ENCODE measurements at regions not wholly inside any gene's neighbourhood (a gene's known extent, or its start where the extent isn't known, plus 50 kb on each side); places are given as distances from the start of the nearest gene placed in this dataset.
A peak's percentile ranks its signal among the peaks of the same experiment; 100 is the strongest.
"Not testable (repeated sequence)": the region's sequence is repeated elsewhere in the genome, so short reads cannot be mapped to it uniquely, and the experiment has no call there.

GRCh38 chr13:84590663-84591062, 708.4 kb upstream of the SLITRK1 start:
- H3K4me3 ChIP-seq (ENCODE audit: low read depth, low read length) = no peak overlapping the region
- no peak for TF ChIP-seq CTCF (IDR thresholded peaks at IDR 0.05; ENCODE audit: insufficient read depth, low read length)
- DNase-seq (ENCODE audit: low read depth) = no peak

DNA sequence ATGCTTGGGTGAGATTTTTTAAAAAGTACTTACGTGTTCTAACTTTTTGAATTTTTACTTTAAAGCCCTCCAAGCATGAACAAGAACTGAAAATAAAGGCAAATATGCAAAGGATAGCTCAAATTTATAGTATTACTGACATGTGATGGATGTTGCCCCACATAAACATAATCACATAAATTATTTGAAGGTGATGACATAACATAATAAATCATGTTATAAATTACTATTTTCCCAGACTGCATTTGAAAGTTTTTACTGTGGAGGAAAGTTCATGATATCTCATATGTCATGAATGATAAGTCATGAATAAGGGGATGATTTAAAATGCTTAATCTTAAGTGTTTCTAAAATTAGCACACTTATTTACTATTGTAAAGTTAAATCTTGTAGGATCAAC, 705.7 kb upstream of the SLITRK1 start:
- no peak for TF ChIP-seq CTCF (IDR thresholded peaks at IDR 0.05; ENCODE audit: insufficient read depth, low read length)
- DNase-seq (ENCODE audit: low read depth) = no peak
- H3K4me3 ChIP-seq (ENCODE audit: low read depth, low read length) = no peak overlapping the region

DNA sequence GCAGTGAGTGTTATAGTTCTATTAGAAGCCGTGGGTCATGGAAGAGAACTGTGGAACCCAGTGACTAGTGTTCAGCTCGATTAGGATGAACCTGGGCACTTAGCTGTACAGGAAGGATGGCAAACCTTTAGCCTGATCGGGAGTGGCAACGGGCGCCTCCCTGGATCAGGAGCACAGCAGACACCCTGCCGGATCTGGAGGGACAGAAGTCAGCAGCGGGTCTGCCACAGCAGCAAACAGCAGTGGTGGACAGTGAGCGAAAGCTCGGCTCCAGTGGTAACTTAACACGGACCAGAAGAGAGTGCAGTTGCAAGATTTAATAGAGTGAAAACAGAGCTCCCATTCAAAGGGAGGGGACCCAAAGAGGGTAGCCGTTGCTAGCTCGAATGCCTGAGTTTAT, 697.6 kb upstream of the SLITRK1 start:
- not testable (repeated sequence) for H3K4me3 ChIP-seq (ENCODE audit: low read depth, low read length); DNase-seq (ENCODE audit: low read depth)

GRCh38 chr13:84574851-84575250, 692.6 kb upstream of the SLITRK1 start:
- peak; percentile 62 for DNase-seq (ENCODE audit: low read depth)
- peak; percentile 64 for TF ChIP-seq CTCF (IDR thresholded peaks at IDR 0.05; ENCODE audit: insufficient read depth, low read length)
- H3K4me3 ChIP-seq (ENCODE audit: low read depth, low read length) = no peak overlapping the region

GRCh38 chr13:84571264-84571663, 689.0 kb upstream of the SLITRK1 start:
- TF ChIP-seq CTCF (IDR thresholded peaks at IDR 0.05; ENCODE audit: insufficient read depth, low read length) = no peak
- DNase-seq (ENCODE audit: low read depth) = no peak
- H3K4me3 ChIP-seq (ENCODE audit: low read depth, low read length) = no peak overlapping the region

GRCh38 chr13:84570831-84571230, 688.6 kb upstream of the SLITRK1 start:
- peak; percentile 35 for DNase-seq (ENCODE audit: low read depth)
- no peak for TF ChIP-seq CTCF (IDR thresholded peaks at IDR 0.05; ENCODE audit: insufficient read depth, low read length)
- H3K4me3 ChIP-seq (ENCODE audit: low read depth, low read length) = no peak overlapping the region

DNA sequence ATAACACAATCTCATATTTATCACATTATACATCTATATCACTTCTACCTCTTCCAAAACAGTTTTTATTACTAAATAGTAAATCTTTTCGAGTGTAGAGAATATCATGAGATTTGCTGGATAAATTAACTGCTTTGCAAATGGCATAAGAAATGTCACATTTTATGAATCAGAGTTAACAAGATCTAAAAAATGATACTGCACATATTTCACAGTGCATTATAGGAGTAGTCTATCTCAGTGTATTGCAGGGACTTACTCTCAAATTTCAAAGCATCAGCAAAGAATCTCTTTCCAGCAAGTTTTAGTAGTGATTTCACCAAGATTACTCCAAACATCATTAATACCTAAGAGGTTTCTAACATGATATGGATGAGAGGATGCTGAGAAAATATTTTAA, 687.1 kb upstream of the SLITRK1 start:
- DNase-seq (ENCODE audit: low read depth) = peak; percentile 4
- no peak for TF ChIP-seq CTCF (IDR thresholded peaks at IDR 0.05; ENCODE audit: insufficient read depth, low read length)
- no peak overlapping the region for H3K4me3 ChIP-seq (ENCODE audit: low read depth, low read length)

All from fibroblast of the aortic adventitia (primary cell).